BJ (cell line): ENCODE measurements at regions not wholly inside any gene's neighbourhood (a gene's known extent, or its start where the extent isn't known, plus 50 kb on each side); places are given as distances from the start of the nearest gene placed in this dataset.

ENCODE experiments used
- CTCF ChIA-PET: fragments of 350-600 bp; formaldehyde crosslinking; extraction: SDS; loops from one replicate; lab custom pipeline; 2021; ENCODE audit warnings: antibody characterized with exemption, inconsistent platforms; lab: Yijun Ruan, JAX
- POLR2A ChIA-PET: fragments of 300-600 bp; sonication (Branson Sonifier 250); formaldehyde crosslinking; extraction: SDS; loops from one replicate; lab custom pipeline; 2021; ENCODE audit warnings: antibody characterized with exemption; lab: Charles Lee
- DNase-seq: peaks from one replicate; pipeline ENCODE4 v3.0.0-alpha.2; 2011; ENCODE audit warnings: low read depth
- H3K27me3 ChIP-seq: 2 replicates; pipeline ENCODE4 v1.6.0; 2011; ENCODE audit warnings: low read length; ENCODE audit not compliant: control insufficient read depth, insufficient read depth
- H3K36me3 ChIP-seq: 2 replicates; pipeline ENCODE4 v1.5.1; 2011; ENCODE audit warnings: low read length; ENCODE audit not compliant: control insufficient read depth, insufficient read depth
- H3K4me3 ChIP-seq: 2 replicates; pipeline ENCODE4 v1.5.1; 2011; ENCODE audit warnings: low read depth, mild to moderate bottlenecking, control low read depth, low read length
- TF ChIP-seq, protein P1 (sequence below): IDR thresholded peaks from 2 replicates; pipeline ENCODE4 v1.5.1; 2011; ENCODE audit warnings: low read depth, mild to moderate bottlenecking, control low read depth, inconsistent platforms, low read length, moderate library complexity; ENCODE audit not compliant: insufficient read depth

DNA sequence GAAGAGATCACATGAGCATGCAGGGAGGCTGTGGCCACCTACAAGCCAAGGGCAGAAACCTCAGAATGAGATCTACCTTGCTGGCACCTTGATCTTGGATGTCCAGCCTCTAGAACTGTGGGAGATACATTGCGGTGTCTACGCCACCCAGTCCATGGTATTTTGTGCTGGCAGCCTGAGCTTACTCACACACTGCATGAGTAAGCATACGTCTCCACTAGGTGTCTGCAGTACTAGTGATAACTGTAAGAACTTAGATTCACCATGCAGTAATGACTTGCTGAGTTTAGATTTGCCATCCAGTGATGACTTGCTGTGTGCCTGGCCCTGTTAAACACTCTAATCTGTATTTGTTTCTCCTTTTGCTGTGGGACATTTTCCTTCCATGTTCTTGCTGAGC lies 417.7 kb downstream of the GADD45G start:
- Histone ChIP-seq H3K27me3 (no peaks in the 10 kb centered on the region), H3K4me3 (no peak overlapping the region), H3K36me3 (no peaks in the 10 kb centered on the region)
- TF ChIP-seq, protein P1, sequence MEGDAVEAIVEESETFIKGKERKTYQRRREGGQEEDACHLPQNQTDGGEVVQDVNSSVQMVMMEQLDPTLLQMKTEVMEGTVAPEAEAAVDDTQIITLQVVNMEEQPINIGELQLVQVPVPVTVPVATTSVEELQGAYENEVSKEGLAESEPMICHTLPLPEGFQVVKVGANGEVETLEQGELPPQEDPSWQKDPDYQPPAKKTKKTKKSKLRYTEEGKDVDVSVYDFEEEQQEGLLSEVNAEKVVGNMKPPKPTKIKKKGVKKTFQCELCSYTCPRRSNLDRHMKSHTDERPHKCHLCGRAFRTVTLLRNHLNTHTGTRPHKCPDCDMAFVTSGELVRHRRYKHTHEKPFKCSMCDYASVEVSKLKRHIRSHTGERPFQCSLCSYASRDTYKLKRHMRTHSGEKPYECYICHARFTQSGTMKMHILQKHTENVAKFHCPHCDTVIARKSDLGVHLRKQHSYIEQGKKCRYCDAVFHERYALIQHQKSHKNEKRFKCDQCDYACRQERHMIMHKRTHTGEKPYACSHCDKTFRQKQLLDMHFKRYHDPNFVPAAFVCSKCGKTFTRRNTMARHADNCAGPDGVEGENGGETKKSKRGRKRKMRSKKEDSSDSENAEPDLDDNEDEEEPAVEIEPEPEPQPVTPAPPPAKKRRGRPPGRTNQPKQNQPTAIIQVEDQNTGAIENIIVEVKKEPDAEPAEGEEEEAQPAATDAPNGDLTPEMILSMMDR = no peak
- no peak for DNase-seq
- ChIA-PET POLR2A (no interaction called here), CTCF (no interaction called here)

GRCh38 chr9:90023861-90024260 lies 419.0 kb downstream of the GADD45G start:
- H3K36me3 ChIP-seq = no peaks in the 10 kb centered on the region
- H3K4me3 ChIP-seq = no peak overlapping the region
- DNase-seq = no peak
- TF ChIP-seq, protein P1 = no peak
- ChIA-PET CTCF (interaction anchor here (1.1 kb wide), 1 partner anchor 9 kb away, joined by 3 read pairs; no protein-coding TSS in a partner anchor), POLR2A (no interaction called here)
- H3K27me3 ChIP-seq = no peaks in the 10 kb centered on the region

DNA sequence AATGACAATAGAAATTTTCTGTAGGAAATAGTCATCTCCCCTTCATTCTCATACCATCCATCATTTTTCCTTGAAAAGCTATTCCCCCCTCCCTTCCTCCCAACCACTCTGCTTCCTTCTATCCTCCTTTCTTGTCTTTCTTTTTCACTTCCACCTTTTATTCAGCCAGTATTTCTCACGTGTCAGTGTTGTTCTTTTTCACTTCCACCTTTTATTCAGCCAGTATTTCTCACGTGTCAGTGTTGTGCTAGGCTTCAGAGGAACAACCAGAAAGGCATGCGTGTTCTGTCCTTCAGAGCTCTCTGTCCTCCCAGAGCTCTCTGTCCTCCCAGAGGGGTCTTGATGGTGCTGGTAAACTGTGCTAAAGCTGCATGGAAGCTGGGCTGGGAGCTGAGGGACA lies 419.6 kb downstream of the GADD45G start:
- CTCF ChIA-PET = no interaction called here

DNA sequence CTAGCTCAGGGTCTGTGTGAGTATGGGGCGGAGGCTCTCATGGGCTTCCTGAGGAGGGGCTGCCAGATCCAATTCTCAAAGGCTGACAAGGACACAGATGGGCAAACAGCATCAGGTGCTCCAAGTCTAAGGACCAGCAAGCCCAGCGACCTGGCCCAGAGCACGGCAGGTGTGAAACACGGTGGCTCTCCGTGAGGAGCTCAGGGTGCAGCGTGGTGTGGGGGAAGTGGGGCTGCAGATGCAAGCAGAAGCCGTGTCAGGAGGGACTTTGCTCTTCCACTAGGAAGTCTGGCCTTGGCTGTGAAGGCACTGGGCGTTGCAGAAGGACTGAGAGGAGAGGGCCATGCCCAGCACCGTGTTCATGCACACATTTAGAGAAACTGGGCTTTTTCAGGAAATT lies 420.0 kb downstream of the GADD45G start:
- POLR2A ChIA-PET = no interaction called here
- CTCF ChIA-PET = no interaction called here
- no peak for DNase-seq

More for the DNA sequence above, 419.6 kb downstream of the GADD45G start:
- POLR2A ChIA-PET = no interaction called here
- Histone ChIP-seq H3K36me3 (no peaks in the 10 kb centered on the region), H3K27me3 (no peaks in the 10 kb centered on the region), H3K4me3 (no peak overlapping the region)
- DNase-seq = no peak
- TF ChIP-seq, protein P1 = no peak

GRCh38 chr9:90025816-90026215 lies 421.0 kb downstream of the GADD45G start:
- Histone ChIP-seq H3K27me3 (no peaks in the 10 kb centered on the region), H3K4me3 (no peak overlapping the region), H3K36me3 (no peaks in the 10 kb centered on the region)
- ChIA-PET POLR2A (no interaction called here), CTCF (no interaction called here)
- TF ChIP-seq, protein P1 = no peak
- no peak for DNase-seq

More for the DNA sequence above, 420.0 kb downstream of the GADD45G start:
- TF ChIP-seq, protein P1 = no peak
- Histone ChIP-seq H3K36me3 (no peaks in the 10 kb centered on the region), H3K27me3 (no peaks in the 10 kb centered on the region), H3K4me3 (no peak overlapping the region)
